ENCODE measurements at regions not wholly inside any gene's neighbourhood (a gene's known extent, or its start where the extent isn't known, plus 50 kb on each side); places are given as distances from the start of the nearest gene placed in this dataset.

- Histone ChIP-seq H2AFZ (ENCODE audit: low read depth) (no peak overlapping the region), H3K79me2 (ENCODE audit: insufficient read depth) (no peaks in the 10 kb centered on the region), H3K36me3 (replicated peaks in 1 of 2; ENCODE audit: control insufficient read depth in 1 of 2, insufficient read depth in 2 of 2, low read length in 1 of 2) (no peaks in the 10 kb centered on the region), H3K9me2 (no peaks in the 10 kb centered on the region), H3F3A (replicated peaks; ENCODE audit: insufficient read depth) (no peaks in the 10 kb centered on the region), H3K9me3 (no peaks in the 10 kb centered on the region), H3K27me3 (ENCODE audit: insufficient read depth) (no peaks in the 10 kb centered on the region), H3K4me2 (no peak overlapping the region), H3K4me1 (ENCODE audit: control insufficient read depth in 1 of 2, insufficient read depth in 2 of 2, low read depth in 1 of 2, low read length in 1 of 2) (no peaks in the 10 kb centered on the region; a peak in 1 of 4 replicates), H3K9ac (no peak overlapping the region), H3K27ac (ENCODE audit: low read depth in 2 of 2, low read length in 1 of 2) (no peak overlapping the region), H3K4me3 (ENCODE audit: low read depth in 2 of 2, low read length in 1 of 2) (no peak overlapping the region), H4K20me1 (ENCODE audit: insufficient read depth) (no peaks in the 10 kb centered on the region)
- ChIA-PET POLR2A (no interaction called here), CTCF (no interaction called here)
- 87% methylated on average over 4 of the region's 4 CpGs for WGBS (ENCODE audit: low lambda C conversion rate)
- no peak for DNase-seq
- TF ChIP-seq GATA2 (CRISPR knock-in tag; IDR thresholded peaks at IDR 0.05) (no peak), RXRA (IDR thresholded peaks at IDR 0.05; ENCODE audit: borderline replicate concordance, low read depth) (no peak), RAD21 (IDR thresholded peaks at IDR 0.05; ENCODE audit: low read length) (no peak), IRF3 (IDR thresholded peaks at IDR 0.05; ENCODE audit: low read depth, low read length) (no peak), ELF1 (IDR thresholded peaks at IDR 0.05) (no peak), PBX3 (IDR thresholded peaks at IDR 0.05) (no peak), MAX (IDR thresholded peaks at IDR 0.05; ENCODE audit: low read depth) (no peak), TAF1 (IDR thresholded peaks at IDR 0.05; ENCODE audit: borderline replicate concordance, low read depth, low read length) (no peak)
Measured at GRCh38 chr4:20095805-20096541, 155.7 kb upstream of the SLIT2 start.

GRCh38 chr4:20091781-20092180 lies 159.9 kb upstream of the SLIT2 start:
- no peaks in the 10 kb centered on the region for H4K20me1 ChIP-seq (ENCODE audit: insufficient read depth)
- POLR2A ChIA-PET, result no interaction called here
- peak overlapping the region; percentile 27; the same call in 1 of the 2 replicates for H2AFZ ChIP-seq (ENCODE audit: low read depth)
- WGBS (ENCODE audit: low lambda C conversion rate), result 29% methylated on average over 1 of the region's 1 CpG
- H3K79me2 ChIP-seq (ENCODE audit: insufficient read depth), result no peaks in the 10 kb centered on the region
- no peak overlapping the region for H3K27ac ChIP-seq (ENCODE audit: low read depth in 2 of 2, low read length in 1 of 2)
- no peak for DNase-seq
- no peak overlapping the region for H3K4me2 ChIP-seq
- H3K9me3 ChIP-seq, result no peaks in the 10 kb centered on the region
- H3K36me3 ChIP-seq (replicated peaks in 1 of 2; ENCODE audit: control insufficient read depth in 1 of 2, insufficient read depth in 2 of 2, low read length in 1 of 2), result no peaks in the 10 kb centered on the region
- H3K9me2 ChIP-seq, result no peaks in the 10 kb centered on the region
- no peaks in the 10 kb centered on the region for H3K27me3 ChIP-seq (ENCODE audit: insufficient read depth)
- H3F3A ChIP-seq (replicated peaks; ENCODE audit: insufficient read depth), result no peaks in the 10 kb centered on the region
- TF ChIP-seq MXI1 (IDR thresholded peaks at IDR 0.05; ENCODE audit: low read depth, low read length) (no peak), TEAD4 (IDR thresholded peaks at IDR 0.05; ENCODE audit: borderline replicate concordance, insufficient read depth) (no peak), FOXJ3 (CRISPR knock-in tag; IDR thresholded peaks at IDR 0.05) (no peak), CHD2 (IDR thresholded peaks at IDR 0.05; ENCODE audit: low read length, partially characterized antibody) (no peak), GABPA (IDR thresholded peaks at IDR 0.05; ENCODE audit: low read depth) (no peak), ZBTB33 (IDR thresholded peaks at IDR 0.05; ENCODE audit: borderline replicate concordance, low read depth) (no peak)
- H3K4me1 ChIP-seq (ENCODE audit: control insufficient read depth in 1 of 2, insufficient read depth in 2 of 2, low read depth in 1 of 2, low read length in 1 of 2), result no peaks in the 10 kb centered on the region; a peak in 1 of 4 replicates
- CTCF ChIA-PET, result no interaction called here
- H3K4me3 ChIP-seq (ENCODE audit: low read depth in 2 of 2, low read length in 1 of 2), result no peak overlapping the region
- H3K9ac ChIP-seq, result no peak overlapping the region

Data from SK-N-SH (cell line).